ENCODE measurements at regions not wholly inside any gene's neighbourhood (a gene's known extent, or its start where the extent isn't known, plus 50 kb on each side); places are given as distances from the start of the nearest gene placed in this dataset.

DNA sequence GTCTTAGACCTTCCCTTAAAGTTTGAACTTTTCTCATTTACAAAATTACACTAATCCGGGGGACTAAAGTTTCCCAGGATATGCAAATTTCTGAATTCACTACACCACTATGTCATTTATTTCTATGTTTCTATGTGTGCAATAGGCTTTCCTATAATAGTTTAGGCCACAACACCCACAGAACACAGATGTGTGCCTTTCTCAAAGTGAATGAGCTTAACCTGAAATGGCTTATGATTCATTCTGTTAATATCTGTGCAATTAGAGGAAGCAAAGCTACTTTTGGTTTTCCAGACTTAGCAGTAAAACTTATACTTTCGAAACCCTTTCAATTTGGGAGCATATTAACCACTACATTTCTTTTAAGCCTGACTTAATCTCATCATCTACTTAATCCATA, 748.1 kb downstream of the GBE1 start:
- H3K4me3 ChIP-seq (ENCODE audit: low read length in 2 of 2): no peak overlapping the region
- peaks cover 0 to 7% of the 10 kb centered on the region in 2 donors for H3K9me3 ChIP-seq (ENCODE audit: control insufficient read depth in 2 of 2, insufficient read depth in 1 of 2, low read length in 1 of 2)
- no peak overlapping the region for H3K27ac ChIP-seq (ENCODE audit: low read depth in 1 of 2, low read length in 1 of 2)
- no peaks in the 10 kb centered on the region for H3K36me3 ChIP-seq (ENCODE audit: control insufficient read depth in 2 of 2, insufficient read depth in 2 of 2, low read length in 1 of 2)
- no peak for DNase-seq (ENCODE audit: low read depth in 6 of 9, low spot score in 9 of 9)
- no peaks in the 10 kb centered on the region for H3K4me1 ChIP-seq (ENCODE audit: control insufficient read depth in 2 of 2, insufficient read depth in 2 of 2, low read length in 2 of 2)
- WGBS: 90% methylated on average over 2 of the region's 2 CpGs
- no peaks in the 10 kb centered on the region for H3K27me3 ChIP-seq (ENCODE audit: control insufficient read depth in 2 of 2, insufficient read depth in 1 of 2, low read length in 1 of 2)

- no peaks in the 10 kb centered on the region for H3K36me3 ChIP-seq (ENCODE audit: control insufficient read depth in 2 of 2, insufficient read depth in 2 of 2, low read length in 1 of 2)
- H3K4me1 ChIP-seq (ENCODE audit: control insufficient read depth in 2 of 2, insufficient read depth in 2 of 2, low read length in 2 of 2): no peaks in the 10 kb centered on the region
- no peak overlapping the region for H3K27ac ChIP-seq (ENCODE audit: low read depth in 1 of 2, low read length in 1 of 2)
- H3K27me3 ChIP-seq (ENCODE audit: control insufficient read depth in 2 of 2, insufficient read depth in 1 of 2, low read length in 1 of 2): no peaks in the 10 kb centered on the region
- no peak overlapping the region for H3K4me3 ChIP-seq (ENCODE audit: low read length in 2 of 2)
- no peaks in the 10 kb centered on the region for H3K9me3 ChIP-seq (ENCODE audit: control insufficient read depth in 2 of 2, insufficient read depth in 1 of 2, low read length in 1 of 2)
- no peak for DNase-seq (ENCODE audit: low read depth in 6 of 9, low spot score in 9 of 9)
These were observed 755.5 kb downstream of the GBE1 start for GRCh38 chr3:81005992-81006391.

- Histone ChIP-seq H3K4me1 (ENCODE audit: control insufficient read depth in 2 of 2, insufficient read depth in 2 of 2, low read length in 2 of 2) (no peaks in the 10 kb centered on the region), H3K27me3 (ENCODE audit: control insufficient read depth in 2 of 2, insufficient read depth in 1 of 2, low read length in 1 of 2) (no peaks in the 10 kb centered on the region), H3K36me3 (ENCODE audit: control insufficient read depth in 2 of 2, insufficient read depth in 2 of 2, low read length in 1 of 2) (no peaks in the 10 kb centered on the region), H3K27ac (ENCODE audit: low read depth in 1 of 2, low read length in 1 of 2) (no peak overlapping the region), H3K9me3 (ENCODE audit: control insufficient read depth in 2 of 2, insufficient read depth in 1 of 2, low read length in 1 of 2) (no peaks in the 10 kb centered on the region), H3K4me3 (ENCODE audit: low read length in 2 of 2) (no peak overlapping the region)
- no peak for DNase-seq (ENCODE audit: low read depth in 6 of 9, low spot score in 9 of 9)
- WGBS: 93% methylated on average over 4 of the region's 4 CpGs
These were observed 757.6 kb downstream of the GBE1 start for GRCh38 chr3:81003817-81004216.

DNA sequence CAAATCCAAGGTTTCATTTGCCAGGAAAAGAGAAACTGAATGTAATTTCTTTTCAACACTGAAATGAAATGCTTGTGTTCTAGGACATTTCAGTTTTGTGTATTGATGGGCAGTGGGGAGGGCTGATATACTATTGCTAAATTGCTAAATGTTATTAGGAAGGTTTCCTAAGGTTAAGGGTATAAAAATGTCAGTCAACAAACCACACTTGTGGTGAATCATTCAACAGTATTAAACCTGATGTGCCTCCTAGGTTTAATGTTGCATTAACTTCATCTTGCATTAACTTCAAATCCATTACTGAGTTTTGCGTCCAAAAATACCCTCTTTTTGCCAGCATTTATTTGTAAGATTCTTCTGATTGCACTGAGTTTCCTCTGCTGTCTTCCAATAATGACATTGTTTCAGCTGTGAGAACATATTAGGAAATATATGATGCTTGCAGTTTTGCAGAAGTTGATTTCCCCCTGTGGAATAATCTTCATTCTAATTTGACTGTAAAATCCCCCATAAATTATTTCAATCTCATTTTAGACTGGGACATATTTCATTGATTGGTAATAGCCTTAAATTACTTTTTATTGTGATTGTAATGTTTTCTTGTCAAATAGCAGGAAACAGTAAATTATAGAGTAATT, 758.3 kb downstream of the GBE1 start:
- no peaks in the 10 kb centered on the region for H3K9me3 ChIP-seq (ENCODE audit: control insufficient read depth in 2 of 2, insufficient read depth in 1 of 2, low read length in 1 of 2)
- WGBS: 42% methylated on average over 1 of the region's 1 CpG
- no peaks in the 10 kb centered on the region for H3K36me3 ChIP-seq (ENCODE audit: control insufficient read depth in 2 of 2, insufficient read depth in 2 of 2, low read length in 1 of 2)
- no peak overlapping the region for H3K4me3 ChIP-seq (ENCODE audit: low read length in 2 of 2)
- no peak overlapping the region for H3K27ac ChIP-seq (ENCODE audit: low read depth in 1 of 2, low read length in 1 of 2)
- H3K4me1 ChIP-seq (ENCODE audit: control insufficient read depth in 2 of 2, insufficient read depth in 2 of 2, low read length in 2 of 2): no peaks in the 10 kb centered on the region
- DNase-seq (ENCODE audit: low read depth in 6 of 9, low spot score in 9 of 9): no peak
- no peaks in the 10 kb centered on the region for H3K27me3 ChIP-seq (ENCODE audit: control insufficient read depth in 2 of 2, insufficient read depth in 1 of 2, low read length in 1 of 2)

DNA sequence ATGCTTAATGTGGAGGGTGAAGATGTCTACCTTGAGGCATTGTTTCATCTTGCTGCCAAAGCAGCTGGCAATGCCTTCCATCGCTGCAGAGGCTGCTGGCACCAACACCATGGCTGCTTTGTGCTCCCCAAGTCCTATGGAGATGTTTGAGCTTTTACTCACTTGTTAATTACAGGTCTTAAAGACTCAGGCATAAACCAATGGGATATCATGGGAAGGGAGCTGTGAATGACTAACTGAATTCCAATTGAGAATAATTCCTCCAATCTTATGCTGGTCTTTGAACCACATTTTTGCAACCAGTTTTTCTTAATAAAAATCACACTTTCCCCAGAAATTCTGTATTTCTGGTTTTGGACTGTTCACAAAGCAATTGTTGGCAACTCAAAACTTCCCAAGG, 762.0 kb downstream of the GBE1 start:
- DNase-seq (ENCODE audit: low read depth in 6 of 9, low spot score in 9 of 9): no peak
- no peaks in the 10 kb centered on the region for H3K9me3 ChIP-seq (ENCODE audit: control insufficient read depth in 2 of 2, insufficient read depth in 1 of 2, low read length in 1 of 2)
- no peak overlapping the region for H3K27ac ChIP-seq (ENCODE audit: low read depth in 1 of 2, low read length in 1 of 2)
- H3K27me3 ChIP-seq (ENCODE audit: control insufficient read depth in 2 of 2, insufficient read depth in 1 of 2, low read length in 1 of 2): no peaks in the 10 kb centered on the region
- H3K4me1 ChIP-seq (ENCODE audit: control insufficient read depth in 2 of 2, insufficient read depth in 2 of 2, low read length in 2 of 2): no peaks in the 10 kb centered on the region
- no peak overlapping the region for H3K4me3 ChIP-seq (ENCODE audit: low read length in 2 of 2)
- WGBS: 86% methylated on average over 1 of the region's 1 CpG
- no peaks in the 10 kb centered on the region for H3K36me3 ChIP-seq (ENCODE audit: control insufficient read depth in 2 of 2, insufficient read depth in 2 of 2, low read length in 1 of 2)

DNA sequence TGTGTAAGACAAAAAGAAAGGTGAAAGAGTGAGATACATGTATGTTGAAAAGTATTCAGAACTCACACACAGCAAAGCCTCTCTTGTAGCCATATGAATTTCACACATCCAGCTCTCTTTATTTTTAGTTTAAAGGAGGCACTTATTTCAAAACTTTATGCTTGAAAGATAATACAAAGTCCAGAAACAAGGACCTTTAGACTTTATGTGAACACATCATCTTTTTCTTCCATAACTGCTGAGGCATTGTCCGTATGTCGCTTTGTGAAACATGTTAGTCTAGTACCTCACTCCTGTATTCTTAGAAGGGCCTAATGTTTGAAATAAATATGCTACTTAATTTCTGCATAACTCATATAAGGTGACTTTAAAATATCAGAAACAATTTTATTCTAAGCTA, 763.4 kb downstream of the GBE1 start:
- Histone ChIP-seq H3K36me3 (ENCODE audit: control insufficient read depth in 2 of 2, insufficient read depth in 2 of 2, low read length in 1 of 2) (no peaks in the 10 kb centered on the region), H3K4me1 (ENCODE audit: control insufficient read depth in 2 of 2, insufficient read depth in 2 of 2, low read length in 2 of 2) (no peaks in the 10 kb centered on the region), H3K27ac (ENCODE audit: low read depth in 1 of 2, low read length in 1 of 2) (no peak overlapping the region), H3K27me3 (ENCODE audit: control insufficient read depth in 2 of 2, insufficient read depth in 1 of 2, low read length in 1 of 2) (no peaks in the 10 kb centered on the region), H3K4me3 (ENCODE audit: low read length in 2 of 2) (no peak overlapping the region), H3K9me3 (ENCODE audit: control insufficient read depth in 2 of 2, insufficient read depth in 1 of 2, low read length in 1 of 2) (no peaks in the 10 kb centered on the region)
- no peak for DNase-seq (ENCODE audit: low read depth in 6 of 9, low spot score in 9 of 9)
- WGBS: 95% methylated on average over 2 of the region's 2 CpGs

DNA sequence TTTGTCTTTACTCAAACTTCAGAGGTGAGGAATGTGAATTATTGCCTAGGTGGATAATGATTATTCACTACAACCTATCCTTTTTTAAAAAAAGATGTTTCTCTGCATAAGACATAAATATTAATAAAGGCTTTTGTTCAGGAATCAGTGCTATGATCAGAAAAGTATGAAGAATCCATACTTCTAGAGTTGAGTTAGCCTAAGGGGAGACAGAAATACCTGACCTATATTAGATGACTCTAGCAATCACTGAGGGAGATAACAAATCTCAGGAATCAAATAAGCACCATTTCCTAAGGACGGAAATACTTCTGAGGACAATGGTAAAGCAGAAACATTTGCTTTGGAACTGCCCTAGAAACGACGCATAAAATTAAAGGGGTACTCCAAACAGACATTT, 763.8 kb downstream of the GBE1 start:
- DNase-seq (ENCODE audit: low read depth in 6 of 9, low spot score in 9 of 9): no peak
- Histone ChIP-seq H3K36me3 (ENCODE audit: control insufficient read depth in 2 of 2, insufficient read depth in 2 of 2, low read length in 1 of 2) (no peaks in the 10 kb centered on the region), H3K27me3 (ENCODE audit: control insufficient read depth in 2 of 2, insufficient read depth in 1 of 2, low read length in 1 of 2) (no peaks in the 10 kb centered on the region), H3K9me3 (ENCODE audit: control insufficient read depth in 2 of 2, insufficient read depth in 1 of 2, low read length in 1 of 2) (no peaks in the 10 kb centered on the region), H3K27ac (ENCODE audit: low read depth in 1 of 2, low read length in 1 of 2) (no peak overlapping the region), H3K4me1 (ENCODE audit: control insufficient read depth in 2 of 2, insufficient read depth in 2 of 2, low read length in 2 of 2) (no peaks in the 10 kb centered on the region), H3K4me3 (ENCODE audit: low read length in 2 of 2) (no peak overlapping the region)
- WGBS: 86% methylated on average over 3 of the region's 3 CpGs

DNA sequence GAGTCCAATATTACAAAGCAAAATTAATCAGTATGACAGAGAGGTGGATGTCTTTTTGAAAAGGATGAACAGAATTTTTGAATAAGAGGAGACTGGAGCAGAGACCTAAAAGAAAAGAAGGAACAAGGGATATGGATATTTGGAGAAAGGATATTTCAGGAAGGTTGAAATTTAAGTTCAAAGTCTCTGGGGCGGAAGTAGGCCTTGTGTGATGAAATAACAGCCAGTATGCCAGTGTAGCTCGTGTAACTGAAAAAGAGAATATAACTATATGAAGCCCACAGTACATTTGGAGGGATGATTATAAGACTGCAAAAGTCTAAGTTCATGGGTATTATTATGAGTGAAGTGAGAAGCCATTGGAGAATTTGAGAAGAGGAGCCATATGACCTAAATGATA, 766.7 kb downstream of the GBE1 start:
- H3K36me3 ChIP-seq (ENCODE audit: control insufficient read depth in 2 of 2, insufficient read depth in 2 of 2, low read length in 1 of 2): no peaks in the 10 kb centered on the region
- WGBS: 89% methylated on average over 2 of the region's 2 CpGs
- no peak for DNase-seq (ENCODE audit: low read depth in 6 of 9, low spot score in 9 of 9)
- no peaks in the 10 kb centered on the region for H3K4me1 ChIP-seq (ENCODE audit: control insufficient read depth in 2 of 2, insufficient read depth in 2 of 2, low read length in 2 of 2)
- H3K9me3 ChIP-seq (ENCODE audit: control insufficient read depth in 2 of 2, insufficient read depth in 1 of 2, low read length in 1 of 2): no peaks in the 10 kb centered on the region
- H3K27ac ChIP-seq (ENCODE audit: low read depth in 1 of 2, low read length in 1 of 2): no peak overlapping the region
- no peak overlapping the region for H3K4me3 ChIP-seq (ENCODE audit: low read length in 2 of 2)
- no peaks in the 10 kb centered on the region for H3K27me3 ChIP-seq (ENCODE audit: control insufficient read depth in 2 of 2, insufficient read depth in 1 of 2, low read length in 1 of 2)

GRCh38 chr3:80994085-80994665, 767.3 kb downstream of the GBE1 start:
- no peak for DNase-seq (ENCODE audit: low read depth in 6 of 9, low spot score in 9 of 9)
- WGBS: 93% methylated on average over 3 of the region's 3 CpGs
- Histone ChIP-seq H3K27me3 (ENCODE audit: control insufficient read depth in 2 of 2, insufficient read depth in 1 of 2, low read length in 1 of 2) (no peaks in the 10 kb centered on the region), H3K36me3 (ENCODE audit: control insufficient read depth in 2 of 2, insufficient read depth in 2 of 2, low read length in 1 of 2) (no peaks in the 10 kb centered on the region), H3K4me1 (ENCODE audit: control insufficient read depth in 2 of 2, insufficient read depth in 2 of 2, low read length in 2 of 2) (no peaks in the 10 kb centered on the region), H3K9me3 (ENCODE audit: control insufficient read depth in 2 of 2, insufficient read depth in 1 of 2, low read length in 1 of 2) (no peaks in the 10 kb centered on the region), H3K4me3 (ENCODE audit: low read length in 2 of 2) (no peak overlapping the region), H3K27ac (ENCODE audit: low read depth in 1 of 2, low read length in 1 of 2) (no peak overlapping the region)

Measured in thymus (tissue), 11 donors.